ENCODE measurements at regions not wholly inside any gene's neighbourhood (a gene's known extent, or its start where the extent isn't known, plus 50 kb on each side); places are given as distances from the start of the nearest gene placed in this dataset.

- TF ChIP-seq POLR2AphosphoS5 (IDR thresholded peaks at IDR 0.05), result no peak
- TF ChIP-seq CTCF (IDR thresholded peaks at IDR 0.05 in 8 of 11, conservative IDR thresholded peaks at IDR 0.05 in 3 of 11), result no peak
- no peak for TF ChIP-seq POLR2A (IDR thresholded peaks at IDR 0.05)
- Histone ChIP-seq H3K27ac (no peak overlapping the region), H3K4me3 (no peak overlapping the region), H3K4me1 (no peaks in the 10 kb centered on the region), H3K27me3 (replicated peaks in 1 of 7) (no peaks in the 10 kb centered on the region), H3K36me3 (no peaks in the 10 kb centered on the region), H3K9me3 (no peaks in the 10 kb centered on the region)
- intact Hi-C loops (cut with DNase I; ENCODE audit: low total_unique reads), result no loop called here
- WGBS, 5 donors, result 88 to 100% (median 98%) methylated on average over 1 of the region's 1 CpG
- DNase-seq, result no peak
These were observed 54.8 kb downstream of the BMAL2 start for GRCh38 chr12:27387473-27387872.

- H3K27ac ChIP-seq, result no peak overlapping the region
- no peaks in the 10 kb centered on the region for H3K36me3 ChIP-seq
- no peak for DNase-seq
- no peaks in the 10 kb centered on the region for H3K9me3 ChIP-seq
- TF ChIP-seq CTCF (IDR thresholded peaks at IDR 0.05 in 8 of 11, conservative IDR thresholded peaks at IDR 0.05 in 3 of 11), result no peak
- no peak for TF ChIP-seq POLR2AphosphoS5 (IDR thresholded peaks at IDR 0.05)
- TF ChIP-seq POLR2A (IDR thresholded peaks at IDR 0.05), result no peak
- WGBS, 5 donors, result 94 to 98% (median 94%) methylated on average over 1 of the region's 1 CpG
- H3K4me1 ChIP-seq, result no peaks in the 10 kb centered on the region
- no peak overlapping the region for H3K4me3 ChIP-seq
- intact Hi-C loops (cut with DNase I; ENCODE audit: low total_unique reads), result no loop called here
- H3K27me3 ChIP-seq (replicated peaks in 1 of 7), result no peaks in the 10 kb centered on the region
These were observed 56.0 kb downstream of the BMAL2 start for GRCh38 chr12:27388650-27389049.

- DNase-seq, result no peak
- intact Hi-C loops (cut with DNase I; ENCODE audit: low total_unique reads), result no loop called here
- Histone ChIP-seq H3K4me1 (no peaks in the 10 kb centered on the region), H3K4me3 (no peak overlapping the region), H3K36me3 (no peaks in the 10 kb centered on the region), H3K9me3 (no peaks in the 10 kb centered on the region), H3K27ac (no peak overlapping the region), H3K27me3 (replicated peaks in 1 of 7) (no peaks in the 10 kb centered on the region)
- WGBS, 5 donors, result 84 to 96% (median 91%) methylated on average over 2 of the region's 2 CpGs
- TF ChIP-seq POLR2A (IDR thresholded peaks at IDR 0.05), result no peak
- no peak for TF ChIP-seq POLR2AphosphoS5 (IDR thresholded peaks at IDR 0.05)
- TF ChIP-seq CTCF (IDR thresholded peaks at IDR 0.05 in 8 of 11, conservative IDR thresholded peaks at IDR 0.05 in 3 of 11), result no peak
These were observed 51.9 kb upstream of the SMCO2 start for GRCh38 chr12:27394676-27395075.

DNA sequence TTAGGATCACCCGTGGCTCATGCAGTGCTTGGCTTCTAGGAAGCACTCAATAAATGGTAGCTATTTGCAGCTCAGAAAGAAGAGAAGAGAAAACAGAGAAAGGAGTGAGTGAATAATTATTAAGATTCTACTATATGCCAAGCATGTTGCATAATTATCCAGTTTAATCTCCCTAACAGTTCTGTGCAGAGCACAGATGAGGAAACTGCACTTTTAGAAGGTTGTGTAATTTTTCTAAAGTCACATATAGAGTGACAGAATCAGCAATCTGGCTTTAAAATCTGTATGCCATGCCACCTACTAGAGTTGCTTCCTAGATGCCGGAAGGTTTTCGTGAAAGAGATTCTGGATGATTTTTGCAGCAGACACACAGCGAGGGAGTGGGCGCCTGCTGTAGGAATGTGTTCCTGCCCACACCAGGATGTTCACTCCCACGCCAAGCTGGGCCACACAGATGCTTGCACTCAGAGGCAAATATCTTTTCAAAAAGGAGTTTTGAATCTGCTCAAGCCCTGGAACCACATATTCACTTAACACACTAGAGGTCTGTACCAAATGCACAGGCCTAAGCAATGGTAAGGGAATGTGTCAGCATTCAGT lies 50.2 kb upstream of the SMCO2 start:
- H3K9me3 ChIP-seq, result no peaks in the 10 kb centered on the region
- no peaks in the 10 kb centered on the region for H3K27me3 ChIP-seq (replicated peaks in 1 of 7)
- H3K4me1 ChIP-seq, result no peaks in the 10 kb centered on the region
- TF ChIP-seq CTCF (IDR thresholded peaks at IDR 0.05 in 8 of 11, conservative IDR thresholded peaks at IDR 0.05 in 3 of 11), result no peak
- no peak for TF ChIP-seq POLR2A (IDR thresholded peaks at IDR 0.05)
- no peak for TF ChIP-seq POLR2AphosphoS5 (IDR thresholded peaks at IDR 0.05)
- intact Hi-C loops (cut with DNase I; ENCODE audit: low total_unique reads), result no loop called here
- no peak overlapping the region for H3K4me3 ChIP-seq
- H3K36me3 ChIP-seq, result no peaks in the 10 kb centered on the region
- DNase-seq, result no peak
- no peak overlapping the region for H3K27ac ChIP-seq
- WGBS, 5 donors, result 85 to 95% (median 87%) methylated on average over 6 of the region's 6 CpGs
